H1 (cell line): ENCODE measurements at regions not wholly inside any gene's neighbourhood (a gene's known extent, or its start where the extent isn't known, plus 50 kb on each side); places are given as distances from the start of the nearest gene placed in this dataset.

Experiments used
- ATF2 ChIP-seq: IDR thresholded peaks from 2 replicates; pipeline ENCODE4 v1.6.1; 2012; ENCODE audit warnings: low read length, inconsistent platforms
- JUN ChIP-seq: IDR thresholded peaks from 2 replicates; pipeline ENCODE4 v1.6.1; 2011; ENCODE audit warnings: low read depth, mild to moderate bottlenecking, improper control_type of control experiment, low read length

GRCh38 chr14:30305346-30305745 is 253.6 kb upstream of the G2E3 start (continued):
- TF ChIP-seq ATF2 (no peak), JUN (no peak)
